Ascending aorta (tissue), 2 donors: ENCODE measurements at regions not wholly inside any gene's neighbourhood (a gene's known extent, or its start where the extent isn't known, plus 50 kb on each side); places are given as distances from the start of the nearest gene placed in this dataset.

Experiments
- DNase-seq, 2 donors: peaks; one replicate each; pipeline ENCODE4 v3.0.0-alpha.2; 2019; ENCODE audit warnings: low spot score in 2 of 2
- H3K27ac ChIP-seq, 2 donors: fragments of 200-600 bp; sonication (generic); one replicate each; pipeline ENCODE4 v1.5.1; 2016 to 2017; ENCODE audit warnings: mild to moderate bottlenecking in 1 of 2
- H3K27me3 ChIP-seq: fragments of 200-600 bp; sonication (generic); one replicate; pipeline ENCODE4 v1.5.1; 2017
- H3K36me3 ChIP-seq, 2 donors: fragments of 200-600 bp; sonication (generic); one replicate each; pipeline ENCODE4 v1.5.1; 2016
- H3K4me1 ChIP-seq, 2 donors: fragments of 200-600 bp; sonication (generic); one replicate each; pipeline ENCODE4 v1.5.1; 2016 to 2017; ENCODE audit warnings: mild to moderate bottlenecking in 1 of 2
- H3K4me3 ChIP-seq, 2 donors: fragments of 200-600 bp; sonication (generic); one replicate each; pipeline ENCODE4 v1.5.1; 2016 to 2017; ENCODE audit warnings: mild to moderate bottlenecking in 1 of 2
- H3K9me3 ChIP-seq, 2 donors: fragments of 200-600 bp; sonication (generic); one replicate each; pipeline ENCODE4 v1.5.1; 2016
- intact Hi-C: fragments of 100-400 bp; cut with DNase I; formaldehyde crosslinking; loops from one replicate; pipeline ENCODE4 v1.15.1; 2023
- TF ChIP-seq, protein P1 (sequence below), 3 experiments: fragments of 200-600 bp in 2 of 3; fragments of 450-650 bp in 1 of 3; sonication (generic) in 2 of 3; IDR thresholded peaks; one replicate each; pipeline ENCODE4 v1.5.1; 2016 to 2019; ENCODE audit warnings: antibody characterized with exemption in 3 of 3, mild to moderate bottlenecking in 1 of 3, moderate library complexity in 1 of 3

DNA sequence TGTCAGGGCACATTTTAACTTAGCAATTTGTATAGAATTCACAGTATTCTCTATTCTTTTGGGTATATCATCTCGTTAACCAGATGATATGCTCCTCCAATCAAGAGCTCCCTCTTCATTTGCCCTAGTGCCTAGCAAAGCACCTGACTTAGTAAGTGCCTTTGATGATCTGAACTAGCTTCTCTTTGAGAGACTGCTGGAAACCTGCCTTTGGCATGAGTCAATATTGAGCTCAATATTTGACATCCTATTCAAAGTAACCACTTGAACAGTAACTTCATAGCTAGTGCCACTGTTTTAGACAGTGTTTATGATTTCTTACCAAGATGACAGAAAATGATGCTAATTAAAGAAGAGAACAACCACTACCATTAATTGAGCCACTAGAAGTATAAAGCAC, 696.3 kb upstream of the UBE2E2 start:
- intact Hi-C loops, result no loop called here

DNA sequence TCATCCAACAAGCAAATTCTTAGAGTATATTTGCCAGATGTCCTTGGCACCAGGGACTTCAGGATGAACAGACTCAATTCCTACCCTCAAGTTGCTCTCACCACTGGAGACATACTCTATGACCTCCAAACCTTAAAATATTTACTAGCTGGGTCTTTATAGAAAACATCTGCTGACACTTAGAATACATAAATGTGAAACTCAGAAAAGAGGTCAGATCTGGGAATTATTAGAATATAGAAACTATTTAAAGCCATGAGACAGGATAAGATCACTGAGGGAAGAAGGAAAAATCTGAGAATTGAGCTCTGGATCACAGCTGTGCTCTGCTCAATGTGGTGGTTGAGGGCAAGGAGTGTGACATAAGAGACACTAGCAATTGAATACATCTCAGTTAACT, 695.4 kb upstream of the UBE2E2 start:
- Histone ChIP-seq H3K9me3 (no peaks in the 10 kb centered on the region), H3K4me3 (no peak overlapping the region), H3K36me3 (no peaks in the 10 kb centered on the region), H3K4me1 (no peaks in the 10 kb centered on the region), H3K27me3 (no peaks in the 10 kb centered on the region), H3K27ac (no peak overlapping the region)
- intact Hi-C loops, result no loop called here
- DNase-seq, result no peak
- TF ChIP-seq, protein P1, sequence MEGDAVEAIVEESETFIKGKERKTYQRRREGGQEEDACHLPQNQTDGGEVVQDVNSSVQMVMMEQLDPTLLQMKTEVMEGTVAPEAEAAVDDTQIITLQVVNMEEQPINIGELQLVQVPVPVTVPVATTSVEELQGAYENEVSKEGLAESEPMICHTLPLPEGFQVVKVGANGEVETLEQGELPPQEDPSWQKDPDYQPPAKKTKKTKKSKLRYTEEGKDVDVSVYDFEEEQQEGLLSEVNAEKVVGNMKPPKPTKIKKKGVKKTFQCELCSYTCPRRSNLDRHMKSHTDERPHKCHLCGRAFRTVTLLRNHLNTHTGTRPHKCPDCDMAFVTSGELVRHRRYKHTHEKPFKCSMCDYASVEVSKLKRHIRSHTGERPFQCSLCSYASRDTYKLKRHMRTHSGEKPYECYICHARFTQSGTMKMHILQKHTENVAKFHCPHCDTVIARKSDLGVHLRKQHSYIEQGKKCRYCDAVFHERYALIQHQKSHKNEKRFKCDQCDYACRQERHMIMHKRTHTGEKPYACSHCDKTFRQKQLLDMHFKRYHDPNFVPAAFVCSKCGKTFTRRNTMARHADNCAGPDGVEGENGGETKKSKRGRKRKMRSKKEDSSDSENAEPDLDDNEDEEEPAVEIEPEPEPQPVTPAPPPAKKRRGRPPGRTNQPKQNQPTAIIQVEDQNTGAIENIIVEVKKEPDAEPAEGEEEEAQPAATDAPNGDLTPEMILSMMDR (IDR thresholded peaks at IDR 0.05), result no peak

More for the DNA sequence above, 696.3 kb upstream of the UBE2E2 start:
- H3K9me3 ChIP-seq, result no peaks in the 10 kb centered on the region
- TF ChIP-seq, protein P1 (IDR thresholded peaks at IDR 0.05), result no peak
- no peak for DNase-seq
- no peaks in the 10 kb centered on the region for H3K4me1 ChIP-seq
- no peaks in the 10 kb centered on the region for H3K36me3 ChIP-seq
- H3K27ac ChIP-seq, result no peak overlapping the region
- H3K4me3 ChIP-seq, result no peak overlapping the region
- H3K27me3 ChIP-seq, result no peaks in the 10 kb centered on the region

DNA sequence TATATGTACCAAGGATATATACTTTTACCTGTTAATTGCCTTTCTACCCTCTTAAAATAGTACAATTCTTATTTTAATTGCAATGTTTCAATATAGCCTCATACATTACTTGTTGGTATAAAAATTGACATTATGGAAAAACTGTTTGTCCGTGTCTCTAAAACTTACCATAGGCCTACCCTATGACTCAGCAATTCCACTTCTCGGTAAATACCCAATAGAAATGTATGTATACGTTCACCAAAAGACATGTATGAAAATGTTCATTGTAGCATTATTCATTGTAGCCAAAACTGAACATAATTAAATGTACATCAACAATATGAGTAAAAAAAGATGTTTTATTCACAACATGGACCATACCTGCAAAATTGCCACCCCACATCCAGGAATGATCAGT, 679.2 kb upstream of the UBE2E2 start:
- Histone ChIP-seq H3K9me3 (peaks cover 0 to 3% of the 10 kb centered on the region in 2 donors), H3K4me1 (no peaks in the 10 kb centered on the region), H3K4me3 (no peak overlapping the region), H3K27me3 (no peaks in the 10 kb centered on the region), H3K27ac (no peak overlapping the region), H3K36me3 (no peaks in the 10 kb centered on the region)
- intact Hi-C loops, result no loop called here
- TF ChIP-seq, protein P1 (IDR thresholded peaks at IDR 0.05), result no peak
- DNase-seq, result no peak

DNA sequence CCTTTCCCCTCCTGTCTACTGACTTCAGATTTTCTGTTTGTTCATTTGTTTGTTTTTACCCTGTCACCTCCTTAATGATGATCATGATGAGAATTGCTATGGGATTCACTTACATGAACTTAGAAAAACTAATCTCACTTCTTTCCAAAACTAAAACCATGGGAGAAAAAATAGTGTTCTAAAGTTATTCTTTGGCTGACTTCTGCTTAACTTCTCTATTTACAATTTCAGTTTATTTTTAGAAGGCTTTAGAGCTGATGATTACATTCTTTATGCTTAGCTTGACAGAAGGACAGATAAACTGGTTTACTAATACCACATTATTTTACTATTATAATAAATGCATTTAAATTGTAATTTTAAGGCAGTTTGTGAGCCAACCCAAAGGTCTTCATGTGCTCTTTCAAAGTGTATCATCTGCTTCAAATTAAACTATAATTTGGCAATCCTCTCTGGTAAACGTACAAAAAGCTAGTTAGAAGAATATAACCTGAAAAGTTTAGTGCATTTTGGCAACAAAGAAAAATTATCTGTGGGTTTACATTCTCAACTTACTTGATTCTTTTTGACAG, 676.8 kb upstream of the UBE2E2 start:
- Histone ChIP-seq H3K9me3 (peaks cover 0 to 3% of the 10 kb centered on the region in 2 donors), H3K27me3 (no peaks in the 10 kb centered on the region), H3K36me3 (no peaks in the 10 kb centered on the region), H3K27ac (no peak overlapping the region), H3K4me3 (no peak overlapping the region), H3K4me1 (no peaks in the 10 kb centered on the region)
- TF ChIP-seq, protein P1 (IDR thresholded peaks at IDR 0.05), result no peak
- no peak for DNase-seq
- intact Hi-C loops, result no loop called here

DNA sequence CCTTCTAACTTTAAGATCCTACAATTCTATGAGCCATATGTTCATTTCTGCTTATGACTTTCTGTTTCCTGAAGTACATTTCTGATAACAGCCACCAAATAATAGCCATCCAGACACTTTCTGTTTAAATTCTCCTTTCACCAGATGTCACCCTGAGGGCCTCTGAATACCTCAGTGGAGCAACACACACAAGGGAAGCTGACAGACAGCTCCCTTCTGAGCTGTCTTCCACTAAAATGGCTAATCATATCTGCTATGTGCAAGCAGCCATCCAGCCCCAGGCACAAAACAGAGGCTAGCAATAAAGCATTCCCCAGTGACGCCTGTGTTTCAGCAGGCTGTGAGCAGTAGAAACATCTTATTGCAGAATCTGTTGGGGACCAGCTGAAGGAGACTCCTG, 666.6 kb upstream of the UBE2E2 start:
- TF ChIP-seq, protein P1 (IDR thresholded peaks at IDR 0.05), result no peak

DNA sequence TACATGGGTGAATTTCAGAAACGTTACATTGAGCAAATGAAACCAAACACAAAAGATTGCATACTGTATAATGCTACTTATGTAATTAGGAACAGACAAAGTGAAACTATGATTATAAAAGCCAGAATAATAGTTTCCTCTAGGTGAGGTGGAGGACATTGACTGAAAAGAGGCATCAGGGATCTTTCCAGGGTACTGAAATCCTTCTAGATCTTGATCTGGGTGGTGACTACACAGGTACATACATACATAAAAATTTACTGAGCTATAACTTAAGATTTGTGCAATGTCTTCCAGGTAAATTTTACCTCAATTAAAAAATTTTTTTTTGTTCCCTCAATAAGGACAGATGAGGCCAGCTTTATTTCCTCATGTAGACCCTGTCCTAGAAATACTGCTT, 665.6 kb upstream of the UBE2E2 start:
- Histone ChIP-seq H3K4me1 (no peaks in the 10 kb centered on the region), H3K36me3 (no peaks in the 10 kb centered on the region), H3K27ac (no peak overlapping the region), H3K4me3 (no peak overlapping the region), H3K27me3 (no peaks in the 10 kb centered on the region), H3K9me3 (no peaks in the 10 kb centered on the region)
- TF ChIP-seq, protein P1 (IDR thresholded peaks at IDR 0.05), result no peak
- intact Hi-C loops, result no loop called here
- DNase-seq, result no peak

More for the DNA sequence above, 666.6 kb upstream of the UBE2E2 start:
- Histone ChIP-seq H3K4me3 (no peak overlapping the region), H3K27ac (no peak overlapping the region), H3K4me1 (no peaks in the 10 kb centered on the region), H3K27me3 (no peaks in the 10 kb centered on the region), H3K36me3 (no peaks in the 10 kb centered on the region), H3K9me3 (no peaks in the 10 kb centered on the region)
- intact Hi-C loops, result no loop called here
- DNase-seq, result no peak
